ENCODE measurements at regions not wholly inside any gene's neighbourhood (a gene's known extent, or its start where the extent isn't known, plus 50 kb on each side); places are given as distances from the start of the nearest gene placed in this dataset.

GRCh38 chr9:593809-594208, 247.7 kb upstream of the DMRT1 start:
- TF ChIP-seq ZNF423 (tag by site-specific recombination; IDR thresholded peaks at IDR 0.05) = no peak
- TF ChIP-seq CTCF (tag by site-specific recombination; IDR thresholded peaks at IDR 0.05) = no peak
- no peak for TF ChIP-seq ZNF664 (tag by site-specific recombination; IDR thresholded peaks at IDR 0.05)

Measured in HEK293 (cell line).